ENCODE measurements at regions not wholly inside any gene's neighbourhood (a gene's known extent, or its start where the extent isn't known, plus 50 kb on each side); places are given as distances from the start of the nearest gene placed in this dataset.

GRCh38 chr3:70550723-70551319, 238.4 kb upstream of the MDFIC2 start:
- DNase-seq: peak; percentile 14

GRCh38 chr3:70546679-70547078, 234.2 kb upstream of the MDFIC2 start:
- no peak for DNase-seq

- DNase-seq: no peak
Measured at GRCh38 chr3:70543493-70543892, 231.1 kb upstream of the MDFIC2 start.

GRCh38 chr3:70539908-70540307, 227.5 kb upstream of the MDFIC2 start:
- no peak for DNase-seq

GRCh38 chr3:70532806-70533205, 220.4 kb upstream of the MDFIC2 start:
- no peak for DNase-seq

- DNase-seq: no peak
Measured at GRCh38 chr3:70531838-70532489, 219.5 kb upstream of the MDFIC2 start.

- no peak for DNase-seq
Measured at GRCh38 chr3:70531063-70531657, 218.7 kb upstream of the MDFIC2 start.

DNA sequence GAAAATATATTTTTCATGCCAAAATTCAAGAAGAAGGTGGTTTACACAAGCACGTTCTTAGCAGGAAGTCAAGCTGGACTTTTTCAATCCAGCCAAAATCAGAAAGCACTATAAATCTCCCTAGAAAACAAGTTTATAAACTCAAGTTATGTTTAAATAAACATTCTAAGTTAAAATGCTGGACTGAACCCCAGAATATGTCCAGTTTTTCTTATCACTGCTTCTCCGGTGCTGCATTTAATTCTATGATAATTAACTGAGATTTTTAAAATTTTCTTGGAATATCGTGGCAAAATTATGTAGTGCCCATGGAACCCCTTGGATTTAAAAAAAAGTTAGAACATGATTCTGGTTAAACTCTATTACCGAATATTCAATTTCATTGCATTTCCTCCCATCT, 218.2 kb upstream of the MDFIC2 start:
- no peak for DNase-seq

DNA sequence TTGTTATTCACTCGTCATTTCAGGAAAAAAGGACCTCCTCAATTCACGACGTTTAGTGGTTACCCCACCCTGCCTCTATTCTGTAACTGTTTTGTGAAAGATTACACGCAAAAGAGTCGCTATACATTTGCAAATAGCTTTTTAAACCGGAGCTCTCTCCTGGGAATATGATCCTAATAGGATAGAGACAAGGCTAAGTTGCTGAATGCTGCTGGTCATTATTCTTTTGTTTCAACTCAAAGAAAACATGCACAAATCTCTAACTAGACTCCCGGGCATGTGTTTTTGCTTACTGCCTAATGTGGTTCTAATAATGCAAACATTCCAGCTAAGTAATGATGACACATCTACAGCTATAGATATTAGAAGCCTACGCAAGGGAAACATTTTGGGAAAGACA, 214.6 kb upstream of the MDFIC2 start:
- no peak for DNase-seq

- no peak for DNase-seq
Measured at GRCh38 chr3:70519913-70520659, 207.6 kb upstream of the MDFIC2 start.

GRCh38 chr3:70519026-70519425, 206.6 kb upstream of the MDFIC2 start:
- DNase-seq: no peak

DNA sequence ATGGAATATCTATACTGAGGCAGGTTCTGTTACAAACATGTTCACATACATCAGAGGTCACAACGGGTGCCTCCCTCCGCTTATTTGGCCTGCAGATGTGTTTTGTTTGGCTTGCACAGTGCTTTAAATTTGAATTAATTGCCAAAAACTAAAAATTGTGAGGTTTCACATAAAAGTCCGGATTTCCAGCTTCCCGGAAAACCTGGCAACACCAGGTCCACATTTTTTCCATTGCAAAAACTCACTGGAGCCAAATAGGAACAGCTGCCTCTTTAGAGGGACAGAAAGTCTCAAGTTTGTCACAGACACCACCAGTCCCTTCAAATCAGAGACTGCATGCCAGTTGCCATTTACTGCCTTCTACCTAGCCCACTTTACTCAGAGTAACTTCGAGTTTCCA, 205.9 kb upstream of the MDFIC2 start:
- DNase-seq: no peak

DNA sequence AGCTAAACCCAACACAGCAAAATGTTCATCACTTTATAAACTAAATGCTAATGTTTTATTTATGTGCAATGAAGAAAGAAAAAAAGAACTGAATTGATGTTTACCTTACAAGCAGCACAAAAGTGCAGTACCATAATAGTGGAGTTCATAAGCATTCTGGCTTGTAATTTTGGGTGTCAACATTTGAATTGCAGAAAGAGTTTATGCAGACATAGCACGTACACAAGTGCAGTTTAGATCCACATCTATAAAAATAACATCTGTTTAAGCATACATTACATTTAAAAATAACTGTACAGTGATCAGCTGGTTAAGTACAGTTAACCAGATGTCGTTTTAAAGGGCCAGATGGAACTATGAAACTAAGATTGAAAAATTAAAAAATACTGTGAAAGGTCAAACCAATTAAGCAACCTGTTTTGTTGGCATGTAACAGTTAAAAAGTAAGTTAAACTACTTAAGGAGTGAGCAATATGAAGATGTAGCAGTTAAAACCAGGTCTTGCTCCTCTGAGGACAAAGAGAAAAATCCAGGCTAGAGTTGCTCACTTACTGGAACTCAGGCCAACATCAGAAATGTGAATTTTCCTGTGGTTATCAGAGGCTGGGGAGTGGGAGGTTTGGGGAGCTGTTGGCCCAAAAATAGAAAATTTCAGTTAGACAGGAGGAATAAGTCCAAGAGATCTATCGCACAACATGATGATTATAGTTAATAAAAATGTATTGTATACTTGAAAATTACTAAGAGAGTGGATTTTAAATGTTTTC, 204.9 kb upstream of the MDFIC2 start:
- DNase-seq: no peak

- DNase-seq: no peak
Measured at GRCh38 chr3:70516076-70516475, 203.6 kb upstream of the MDFIC2 start.

DNA sequence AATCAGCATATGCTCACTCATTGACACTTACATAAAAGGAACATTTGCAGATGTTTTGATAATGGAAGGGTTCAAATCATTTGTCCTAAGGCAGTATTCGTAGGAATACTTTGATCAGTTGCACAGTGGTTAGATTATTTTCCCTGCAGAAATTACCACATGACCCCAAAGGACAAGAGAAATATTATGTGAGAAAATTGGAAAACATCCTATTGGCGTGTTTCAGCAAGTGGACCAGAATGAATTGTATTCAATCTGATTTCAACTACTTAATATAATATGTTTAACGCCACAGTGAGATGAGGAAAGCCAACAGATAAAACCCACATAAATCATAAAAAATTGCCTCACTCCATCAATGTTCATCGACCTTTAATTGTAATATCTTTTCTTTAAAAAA, 195.0 kb upstream of the MDFIC2 start:
- no peak for DNase-seq

- DNase-seq: no peak
Measured at GRCh38 chr3:70506775-70507174, 194.3 kb upstream of the MDFIC2 start.

GRCh38 chr3:70501561-70501960, 189.1 kb upstream of the MDFIC2 start:
- no peak for DNase-seq

DNA sequence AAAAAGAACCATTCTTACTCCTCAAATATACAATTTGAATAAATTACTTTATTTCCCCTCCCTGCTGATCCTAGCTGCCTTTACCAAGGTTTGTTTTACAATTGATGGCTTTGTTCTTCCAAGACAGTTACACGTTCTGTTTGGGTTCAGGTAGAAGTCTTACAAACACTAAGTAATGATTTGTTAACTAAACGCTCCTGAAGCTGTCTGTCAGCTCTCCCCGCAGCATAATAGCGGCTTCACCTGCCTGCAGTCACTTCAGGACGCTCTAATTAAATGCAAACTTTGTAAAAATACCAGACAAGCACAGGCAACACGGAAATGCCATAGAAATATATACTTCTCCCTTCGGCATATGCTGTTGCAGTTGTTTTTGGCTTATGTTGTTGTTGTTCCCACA, 176.4 kb upstream of the MDFIC2 start:
- DNase-seq: no peak

DNA sequence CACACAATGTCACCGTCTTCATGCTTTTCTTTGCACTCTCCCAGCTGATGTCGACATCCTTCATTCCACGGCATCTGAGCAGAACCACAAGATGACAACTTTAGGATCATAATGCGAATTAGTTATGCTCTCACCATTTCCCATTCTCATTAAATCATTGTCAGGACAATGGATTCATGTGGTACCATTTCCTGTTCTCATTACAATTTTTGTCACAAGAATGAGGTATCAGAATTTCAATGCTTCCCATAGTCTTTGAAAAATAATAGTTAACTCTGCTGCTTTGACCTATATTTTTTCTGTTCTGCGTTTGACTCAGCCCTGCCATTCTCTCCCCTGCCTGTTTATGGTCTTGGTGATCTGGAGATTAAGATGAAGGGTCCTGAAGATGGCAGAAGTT, 175.7 kb upstream of the MDFIC2 start:
- no peak for DNase-seq

DNA sequence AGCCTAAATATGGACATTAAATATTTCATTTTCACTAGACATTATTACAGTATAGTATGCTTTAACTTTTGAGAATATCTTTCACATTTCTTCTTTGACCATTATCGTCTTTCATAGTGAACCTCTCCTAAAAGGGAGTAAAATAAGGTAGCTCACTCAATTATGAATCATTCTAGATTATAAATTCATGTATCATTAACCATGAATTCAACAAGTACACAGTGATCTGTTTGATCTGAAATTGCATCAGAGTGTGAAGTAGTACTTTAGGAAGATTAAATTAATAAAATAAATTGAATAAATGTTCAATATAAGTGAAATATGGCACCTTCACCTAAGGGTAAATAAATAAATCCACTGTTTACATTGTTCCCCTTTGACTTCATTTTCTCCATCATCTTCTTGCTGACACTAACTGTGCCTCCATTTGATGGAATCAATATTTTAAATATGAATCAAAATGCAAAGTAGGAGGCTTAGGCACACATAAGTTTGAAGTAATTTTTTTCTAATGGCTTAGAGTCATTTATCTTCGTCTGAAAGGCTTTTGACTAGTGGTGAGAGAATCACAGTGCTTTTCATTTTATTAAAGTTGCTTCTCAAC, 174.1 kb upstream of the MDFIC2 start:
- DNase-seq: no peak

- no peak for DNase-seq
Measured at GRCh38 chr3:70476174-70476573, 163.7 kb upstream of the MDFIC2 start.

- DNase-seq: no peak
Measured at GRCh38 chr3:70471464-70472342, 159.3 kb upstream of the MDFIC2 start.

Data from NCI-H2029 treated with DMSO at 0.1 percent for 48 hours (cell line).